Lower lobe of right lung (tissue), 2 donors: ENCODE measurements at regions not wholly inside any gene's neighbourhood (a gene's known extent, or its start where the extent isn't known, plus 50 kb on each side); places are given as distances from the start of the nearest gene placed in this dataset.

Experiments used
- ATAC-seq, 2 donors: fragments of 200-7000 bp; cut with Tn5 transposase; one replicate each; pipeline ENCODE4 v1.9.1; 2020 to 2022; ENCODE audit warnings: mild to moderate bottlenecking in 2 of 2, moderate library complexity in 2 of 2
- DNase-seq: peaks from one replicate; pipeline ENCODE4 v3.0.0-alpha.2; 2020
- H3K27ac ChIP-seq: fragments of 200-600 bp; one replicate; pipeline ENCODE4 v1.8.0; 2022
- H3K27me3 ChIP-seq: fragments of 200-600 bp; one replicate; pipeline ENCODE4 v1.8.0; 2022; ENCODE audit warnings: low read depth
- H3K36me3 ChIP-seq: fragments of 200-600 bp; one replicate; pipeline ENCODE4 v1.8.0; 2022; ENCODE audit warnings: mild to moderate bottlenecking
- H3K4me1 ChIP-seq: fragments of 200-600 bp; one replicate; pipeline ENCODE4 v1.8.0; 2022
- H3K4me3 ChIP-seq: fragments of 200-600 bp; one replicate; pipeline ENCODE4 v1.8.0; 2022; ENCODE audit warnings: mild to moderate bottlenecking
- H3K9me3 ChIP-seq: fragments of 200-600 bp; one replicate; pipeline ENCODE4 v1.8.0; 2022
- CTCF ChIP-seq: fragments of 200-600 bp; IDR thresholded peaks from one replicate; pipeline ENCODE4 v1.8.0; 2022; ENCODE audit warnings: antibody characterized with exemption, mild to moderate bottlenecking
- intact Hi-C: fragments of 100-400 bp; cut with DNase I; formaldehyde crosslinking; loops from one replicate; pipeline ENCODE4 v1.11.0; 2022
- donor health status: DM: no; HTN: yes; CAD: no; lungs with severe emphysema.

GRCh38 chr12:125221602-125222001 is 156.4 kb downstream of the AACS start:
- Histone ChIP-seq H3K36me3 (no peaks in the 10 kb centered on the region), H3K4me1 (no peaks in the 10 kb centered on the region)

GRCh38 chr12:125222876-125223275 is 157.6 kb downstream of the AACS start:
- DNase-seq = no peak
- no peaks in the 10 kb centered on the region for H3K4me1 ChIP-seq
- H3K36me3 ChIP-seq = no peaks in the 10 kb centered on the region
- H3K9me3 ChIP-seq = no peaks in the 10 kb centered on the region
- H3K27me3 ChIP-seq = peaks cover 18% of the 10 kb centered on the region
- no peak for ATAC-seq
- H3K4me3 ChIP-seq = no peak overlapping the region
- no peak overlapping the region for H3K27ac ChIP-seq
- intact Hi-C loops = no loop called here
- TF ChIP-seq CTCF = no peak

More at GRCh38 chr12:125221602-125222001, 156.4 kb downstream of the AACS start:
- Histone ChIP-seq H3K4me3 (no peak overlapping the region), H3K27me3 (peaks cover 18% of the 10 kb centered on the region), H3K9me3 (no peaks in the 10 kb centered on the region), H3K27ac (no peak overlapping the region)
- TF ChIP-seq CTCF = no peak
- intact Hi-C loops = no loop called here
- ATAC-seq = no peak
- no peak for DNase-seq

- intact Hi-C loops = no loop called here
- DNase-seq = no peak
- no peak for TF ChIP-seq CTCF
Measured at GRCh38 chr12:125225641-125226040, 160.4 kb downstream of the AACS start.

GRCh38 chr12:125228519-125229260 is 163.5 kb downstream of the AACS start:
- no peaks in the 10 kb centered on the region for H3K9me3 ChIP-seq
- intact Hi-C loops = no loop called here
- no peaks in the 10 kb centered on the region for H3K4me1 ChIP-seq
- no peak overlapping the region for H3K4me3 ChIP-seq
- TF ChIP-seq CTCF = no peak
- H3K27me3 ChIP-seq = no peaks in the 10 kb centered on the region
- H3K36me3 ChIP-seq = no peaks in the 10 kb centered on the region
- ATAC-seq = no peak
- H3K27ac ChIP-seq = no peak overlapping the region
- DNase-seq = no peak

More at GRCh38 chr12:125225641-125226040, 160.4 kb downstream of the AACS start:
- H3K9me3 ChIP-seq = no peaks in the 10 kb centered on the region
- no peaks in the 10 kb centered on the region for H3K4me1 ChIP-seq
- H3K27ac ChIP-seq = no peak overlapping the region
- H3K4me3 ChIP-seq = no peak overlapping the region
- no peak for ATAC-seq
- H3K27me3 ChIP-seq = peaks cover 5% of the 10 kb centered on the region
- H3K36me3 ChIP-seq = no peaks in the 10 kb centered on the region

GRCh38 chr12:125229878-125230530 is 164.8 kb downstream of the AACS start:
- Histone ChIP-seq H3K4me3 (no peak overlapping the region), H3K36me3 (no peaks in the 10 kb centered on the region), H3K27ac (no peak overlapping the region), H3K27me3 (no peaks in the 10 kb centered on the region), H3K4me1 (no peaks in the 10 kb centered on the region), H3K9me3 (no peaks in the 10 kb centered on the region)
- TF ChIP-seq CTCF = no peak
- no peak for ATAC-seq
- intact Hi-C loops = no loop called here
- no peak for DNase-seq
